Right atrium auricular region (tissue), 2 donors: ENCODE measurements at regions not wholly inside any gene's neighbourhood (a gene's known extent, or its start where the extent isn't known, plus 50 kb on each side); places are given as distances from the start of the nearest gene placed in this dataset.

Source experiments
- DNase-seq: peaks from one replicate; pipeline ENCODE4 v3.0.0-alpha.2; 2019; ENCODE audit warnings: low spot score
- H3K27ac ChIP-seq, 2 donors: fragments of 200-600 bp; sonication (generic); 1 replicate in 1 of 2; 2 replicates in 1 of 2; pipeline ENCODE4 v1.5.1; 2016 to 2019
- H3K27me3 ChIP-seq, 2 donors: fragments of 200-600 bp; sonication (generic); one replicate each; pipeline versions ENCODE4 v1.5.1 to v1.6.0; 2017 to 2019
- H3K36me3 ChIP-seq: fragments of 200-600 bp; sonication (generic); one replicate; pipeline ENCODE4 v1.5.1; 2016
- H3K4me1 ChIP-seq, 2 donors: fragments of 200-600 bp; sonication (generic); one replicate each; pipeline versions ENCODE4 v1.5.1 to v1.6.0; 2017 to 2019
- H3K4me3 ChIP-seq, 2 donors: fragments of 200-600 bp; sonication (generic); 1 replicate in 1 of 2; 2 replicates in 1 of 2; pipeline ENCODE4 v1.5.1; 2017 to 2019; ENCODE audit warnings: mild to moderate bottlenecking in 1 of 2, moderate library complexity in 1 of 2
- H3K9me3 ChIP-seq, 2 donors: fragments of 200-600 bp; sonication (generic); one replicate each; pipeline ENCODE4 v1.5.1; 2019
- TF ChIP-seq, protein P1 (sequence below), 2 donors: fragments of 200-600 bp; sonication (generic); IDR thresholded peaks; one replicate each; pipeline ENCODE4 v1.5.1; 2019; ENCODE audit warnings: antibody characterized with exemption in 2 of 2

DNA sequence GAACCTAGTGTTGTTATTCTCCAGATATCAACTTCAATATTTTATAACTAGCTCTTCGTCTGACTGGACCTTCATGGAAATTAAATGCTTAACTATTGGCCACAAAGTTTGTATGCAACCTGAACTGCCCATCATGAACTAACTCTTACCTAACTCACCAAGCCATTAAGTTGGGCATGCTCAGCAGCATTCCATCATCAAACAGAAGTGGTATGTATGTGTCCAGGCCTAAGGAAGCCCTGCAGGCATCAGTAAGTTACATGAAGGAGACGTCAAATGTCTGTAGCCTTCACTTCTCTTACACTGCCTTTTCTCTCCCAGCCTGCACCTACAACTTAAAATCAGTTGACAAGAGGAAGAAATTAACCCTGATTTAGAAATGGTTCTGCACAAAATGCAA lies 1639.2 kb upstream of the PABPC4L start:
- no peak overlapping the region for H3K27ac ChIP-seq
- no peak overlapping the region for H3K4me3 ChIP-seq
- DNase-seq, result no peak
- TF ChIP-seq, protein P1, sequence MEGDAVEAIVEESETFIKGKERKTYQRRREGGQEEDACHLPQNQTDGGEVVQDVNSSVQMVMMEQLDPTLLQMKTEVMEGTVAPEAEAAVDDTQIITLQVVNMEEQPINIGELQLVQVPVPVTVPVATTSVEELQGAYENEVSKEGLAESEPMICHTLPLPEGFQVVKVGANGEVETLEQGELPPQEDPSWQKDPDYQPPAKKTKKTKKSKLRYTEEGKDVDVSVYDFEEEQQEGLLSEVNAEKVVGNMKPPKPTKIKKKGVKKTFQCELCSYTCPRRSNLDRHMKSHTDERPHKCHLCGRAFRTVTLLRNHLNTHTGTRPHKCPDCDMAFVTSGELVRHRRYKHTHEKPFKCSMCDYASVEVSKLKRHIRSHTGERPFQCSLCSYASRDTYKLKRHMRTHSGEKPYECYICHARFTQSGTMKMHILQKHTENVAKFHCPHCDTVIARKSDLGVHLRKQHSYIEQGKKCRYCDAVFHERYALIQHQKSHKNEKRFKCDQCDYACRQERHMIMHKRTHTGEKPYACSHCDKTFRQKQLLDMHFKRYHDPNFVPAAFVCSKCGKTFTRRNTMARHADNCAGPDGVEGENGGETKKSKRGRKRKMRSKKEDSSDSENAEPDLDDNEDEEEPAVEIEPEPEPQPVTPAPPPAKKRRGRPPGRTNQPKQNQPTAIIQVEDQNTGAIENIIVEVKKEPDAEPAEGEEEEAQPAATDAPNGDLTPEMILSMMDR (IDR thresholded peaks at IDR 0.05), result no peak
- H3K36me3 ChIP-seq, result no peaks in the 10 kb centered on the region
- H3K4me1 ChIP-seq, result no peaks in the 10 kb centered on the region
- H3K9me3 ChIP-seq, result no peaks in the 10 kb centered on the region
- no peaks in the 10 kb centered on the region for H3K27me3 ChIP-seq

DNA sequence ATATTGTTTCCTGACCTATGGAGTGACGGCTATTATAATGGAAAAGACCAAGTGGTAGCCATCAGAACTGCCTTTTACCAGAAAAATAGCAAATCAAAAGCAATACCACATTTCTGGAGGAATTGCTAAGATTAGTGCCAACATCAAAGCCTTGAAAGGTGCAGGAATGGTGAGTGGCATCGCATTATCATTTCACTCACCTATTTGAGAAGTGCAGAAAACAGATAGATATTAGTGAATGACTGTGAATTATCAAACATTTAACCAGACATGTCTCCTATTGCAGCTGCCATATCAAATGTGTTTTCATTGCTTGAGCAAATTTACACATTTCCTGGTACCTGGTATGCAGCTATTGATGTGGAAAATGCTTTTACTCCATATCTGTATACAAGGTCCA lies 1638.1 kb upstream of the PABPC4L start:
- no peak overlapping the region for H3K4me3 ChIP-seq
- no peak overlapping the region for H3K27ac ChIP-seq
- H3K4me1 ChIP-seq, result no peaks in the 10 kb centered on the region
- H3K27me3 ChIP-seq, result no peaks in the 10 kb centered on the region
- TF ChIP-seq, protein P1 (IDR thresholded peaks at IDR 0.05), result no peak
- H3K9me3 ChIP-seq, result no peaks in the 10 kb centered on the region
- no peaks in the 10 kb centered on the region for H3K36me3 ChIP-seq
- no peak for DNase-seq

GRCh38 chr4:135838889-135839288 lies 1637.3 kb upstream of the PABPC4L start:
- TF ChIP-seq, protein P1 (IDR thresholded peaks at IDR 0.05), result no peak
- no peak overlapping the region for H3K4me3 ChIP-seq
- H3K27ac ChIP-seq, result no peak overlapping the region
- H3K27me3 ChIP-seq, result no peaks in the 10 kb centered on the region
- no peaks in the 10 kb centered on the region for H3K4me1 ChIP-seq
- DNase-seq, result no peak
- no peaks in the 10 kb centered on the region for H3K9me3 ChIP-seq
- no peaks in the 10 kb centered on the region for H3K36me3 ChIP-seq

GRCh38 chr4:135834471-135834870 lies 1632.9 kb upstream of the PABPC4L start:
- Histone ChIP-seq H3K27me3 (no peaks in the 10 kb centered on the region), H3K27ac (no peak overlapping the region), H3K9me3 (no peaks in the 10 kb centered on the region), H3K36me3 (no peaks in the 10 kb centered on the region), H3K4me1 (no peaks in the 10 kb centered on the region), H3K4me3 (no peak overlapping the region)
- TF ChIP-seq, protein P1 (IDR thresholded peaks at IDR 0.05), result no peak
- no peak for DNase-seq

DNA sequence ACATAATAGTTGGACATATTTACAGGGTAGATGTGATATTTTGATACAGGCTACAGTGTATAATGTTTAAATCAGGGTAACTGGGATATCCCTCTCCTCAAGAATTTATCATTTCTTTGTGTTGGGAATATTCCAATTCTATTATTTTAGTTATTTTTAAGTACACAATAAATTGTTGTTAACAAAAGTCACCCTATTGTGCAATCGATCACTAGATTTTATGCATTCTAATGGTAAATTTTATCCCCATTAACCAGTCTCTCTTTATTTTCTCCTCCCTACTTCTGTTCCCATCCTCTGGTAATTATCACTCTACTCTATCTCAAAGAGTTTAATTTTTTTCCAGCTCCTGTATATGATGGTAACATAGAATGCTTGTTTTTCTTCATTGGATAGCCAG lies 1631.9 kb upstream of the PABPC4L start:
- no peaks in the 10 kb centered on the region for H3K9me3 ChIP-seq
- H3K4me3 ChIP-seq, result no peak overlapping the region
- TF ChIP-seq, protein P1 (IDR thresholded peaks at IDR 0.05), result no peak
- H3K27ac ChIP-seq, result no peak overlapping the region
- no peaks in the 10 kb centered on the region for H3K4me1 ChIP-seq
- no peak for DNase-seq
- no peaks in the 10 kb centered on the region for H3K27me3 ChIP-seq
- H3K36me3 ChIP-seq, result no peaks in the 10 kb centered on the region

GRCh38 chr4:135824759-135825296 lies 1623.2 kb upstream of the PABPC4L start:
- TF ChIP-seq, protein P1 (IDR thresholded peaks at IDR 0.05), result no peak

More at GRCh38 chr4:135824759-135825296, 1623.2 kb upstream of the PABPC4L start:
- H3K27ac ChIP-seq, result no peak overlapping the region
- no peaks in the 10 kb centered on the region for H3K9me3 ChIP-seq
- no peak overlapping the region for H3K4me3 ChIP-seq
- H3K27me3 ChIP-seq, result no peaks in the 10 kb centered on the region
- DNase-seq, result no peak
- no peaks in the 10 kb centered on the region for H3K4me1 ChIP-seq
- H3K36me3 ChIP-seq, result no peaks in the 10 kb centered on the region
